GM18867 (cell line): ENCODE measurements at regions not wholly inside any gene's neighbourhood (a gene's known extent, or its start where the extent isn't known, plus 50 kb on each side); places are given as distances from the start of the nearest gene placed in this dataset.
"Not testable (repeated sequence)": the region's sequence is repeated elsewhere in the genome, so short reads cannot be mapped to it uniquely, and the experiment has no call there.

ENCODE experiments used
- ATAC-seq: cut with Tn5 transposase; IDR thresholded peaks from one replicate; pipeline ENCODE4 v1.9.1; 2021; ENCODE audit warnings: mild to moderate bottlenecking, moderate library complexity; ENCODE audit not compliant: unreplicated experiment

- no peak for ATAC-seq
Observed at GRCh38 chr14:81584495-81584894, 50.8 kb upstream of the SEL1L start.

DNA sequence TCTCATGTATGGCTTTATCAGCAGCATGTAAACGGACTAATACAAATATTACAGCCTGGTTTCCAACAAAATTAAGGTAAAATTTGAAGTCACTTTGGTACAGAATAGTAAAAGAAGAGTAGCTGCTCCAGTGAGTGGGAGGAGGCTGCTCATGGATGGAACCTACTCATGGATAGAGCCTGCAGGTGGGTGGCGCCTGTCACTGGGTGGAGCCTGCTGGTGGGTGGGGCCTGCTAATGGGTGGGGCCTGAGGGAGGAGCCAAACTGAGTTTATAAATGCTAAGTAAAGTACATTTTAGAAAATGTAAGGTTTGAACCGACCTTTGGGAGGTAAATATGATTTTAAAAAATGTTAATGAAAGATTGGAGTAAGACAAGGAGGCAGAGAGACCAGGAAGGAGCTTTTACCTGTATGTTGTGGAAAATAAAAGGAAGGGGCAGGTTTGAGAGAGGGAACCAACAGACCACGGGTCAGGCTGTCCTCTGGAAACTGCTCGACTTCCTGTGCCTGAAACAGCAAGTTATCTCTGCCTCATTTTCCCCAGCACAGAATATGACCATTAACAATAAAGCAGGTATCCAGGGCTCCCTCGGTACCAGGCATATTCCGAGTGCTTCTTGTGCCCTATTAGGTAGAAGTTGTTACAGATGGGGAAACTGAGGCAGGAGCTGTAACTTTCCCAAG is 55.9 kb upstream of the SEL1L start:
- no peak for ATAC-seq

GRCh38 chr14:81591266-81591665 is 57.6 kb upstream of the SEL1L start:
- no peak for ATAC-seq

- no peak for ATAC-seq
Observed at GRCh38 chr14:81594012-81594411, 60.4 kb upstream of the SEL1L start.

GRCh38 chr14:81605660-81606059 is 72.0 kb upstream of the SEL1L start:
- no peak for ATAC-seq

DNA sequence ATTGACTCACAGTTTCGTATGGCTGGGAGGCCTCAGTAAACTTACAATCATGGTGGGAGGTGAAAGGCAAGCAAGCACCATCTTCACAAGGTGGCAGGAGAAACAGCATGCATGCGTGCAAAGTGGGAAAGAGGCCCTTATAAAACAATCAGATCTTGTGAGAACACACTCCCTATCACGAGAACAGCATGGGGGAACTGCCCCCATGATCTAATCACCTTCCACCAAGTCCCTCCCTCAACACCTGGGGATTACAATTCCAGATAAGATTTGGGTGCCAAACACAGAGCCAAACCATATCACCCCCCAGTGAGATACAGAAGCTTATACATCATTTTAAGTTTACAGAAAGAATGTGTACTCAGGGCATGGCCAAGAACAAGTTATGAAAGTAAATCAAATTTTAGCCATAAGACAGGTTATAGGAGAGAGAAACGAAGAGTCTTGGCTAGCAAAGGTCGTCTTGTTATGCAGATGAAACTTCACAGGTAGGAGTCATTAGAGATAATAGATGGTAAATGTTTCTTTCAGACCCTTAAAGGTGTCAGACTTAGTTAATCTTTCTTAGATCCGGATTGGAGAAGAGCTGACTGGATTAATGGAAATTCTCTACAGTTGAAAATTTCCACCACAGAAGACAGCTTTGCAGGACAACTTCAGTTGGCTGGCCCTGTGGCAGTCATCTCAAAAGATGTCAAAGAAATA is 79.8 kb upstream of the SEL1L start:
- ATAC-seq, result no peak

GRCh38 chr14:81614302-81614701 is 80.6 kb upstream of the SEL1L start:
- not testable (repeated sequence) for ATAC-seq

GRCh38 chr14:81618695-81619094 is 85.0 kb upstream of the SEL1L start:
- no peak for ATAC-seq

- no peak for ATAC-seq
Observed at GRCh38 chr14:81619816-81620215, 86.2 kb upstream of the SEL1L start.

GRCh38 chr14:81623771-81624396 is 90.2 kb upstream of the SEL1L start:
- not testable (repeated sequence) for ATAC-seq

DNA sequence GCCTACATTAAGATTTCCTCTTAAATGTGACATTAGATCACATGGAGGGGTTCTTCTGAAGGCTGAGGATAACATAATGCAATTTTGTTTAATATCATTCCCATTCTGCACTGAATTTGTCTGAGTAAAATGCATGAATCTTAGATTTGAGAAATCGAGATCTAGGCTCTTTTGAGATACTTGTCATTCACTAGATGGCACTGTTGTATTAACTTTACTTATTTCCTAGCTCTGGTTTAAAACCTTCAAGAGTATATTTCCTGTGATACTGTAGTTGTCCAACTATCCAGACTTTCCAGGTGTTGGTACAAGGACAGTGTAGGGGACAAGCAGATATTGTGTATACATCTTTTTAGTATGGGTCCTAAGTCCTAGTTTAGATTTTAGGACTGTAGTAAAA is 91.7 kb upstream of the SEL1L start:
- ATAC-seq, result no peak

DNA sequence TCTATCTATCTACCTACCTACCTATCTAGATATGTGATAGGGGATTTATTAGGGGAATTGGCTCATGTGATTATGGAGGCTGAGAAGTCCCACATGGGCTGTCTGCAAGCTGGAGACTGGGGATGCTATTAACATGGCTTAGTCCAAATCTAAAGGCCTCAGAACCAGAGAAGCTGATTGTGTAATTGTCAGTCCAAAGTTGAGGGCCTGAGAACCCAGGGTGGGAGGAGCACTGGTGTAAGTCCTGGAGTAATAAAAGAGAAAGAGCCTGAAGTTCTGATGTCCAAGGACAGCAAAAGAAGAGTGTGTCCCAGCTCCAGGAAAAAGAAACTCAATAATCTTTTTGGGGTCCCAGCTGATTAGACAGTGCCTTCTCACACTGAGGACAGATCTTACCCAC is 98.5 kb upstream of the SEL1L start:
- ATAC-seq, result no peak

DNA sequence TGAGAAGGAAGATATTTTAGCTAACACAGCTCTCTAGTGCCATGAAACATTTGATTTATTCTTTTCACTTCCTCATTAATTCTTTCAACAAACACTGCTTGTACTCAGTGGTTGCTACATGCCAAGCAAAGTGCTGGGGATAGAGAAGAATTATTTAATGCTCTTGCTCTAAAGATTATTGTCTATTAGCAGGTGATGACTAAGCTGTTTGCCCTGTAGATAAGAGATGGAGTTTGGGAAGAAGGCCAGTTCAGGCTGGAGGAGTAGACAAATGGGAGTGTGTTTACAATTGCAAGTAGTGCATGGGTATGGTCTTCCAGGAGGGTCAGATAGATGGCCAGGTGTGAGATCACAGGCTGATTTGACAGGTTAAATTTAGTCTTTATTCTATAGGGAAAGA is 99.8 kb upstream of the SEL1L start:
- ATAC-seq, result no peak

GRCh38 chr14:81637639-81638038 is 104.0 kb upstream of the SEL1L start:
- ATAC-seq, result no peak

- no peak for ATAC-seq
Observed at GRCh38 chr14:81638656-81639280, 105.1 kb upstream of the SEL1L start.

GRCh38 chr14:81653626-81654025 is 120.0 kb upstream of the SEL1L start:
- no peak for ATAC-seq

DNA sequence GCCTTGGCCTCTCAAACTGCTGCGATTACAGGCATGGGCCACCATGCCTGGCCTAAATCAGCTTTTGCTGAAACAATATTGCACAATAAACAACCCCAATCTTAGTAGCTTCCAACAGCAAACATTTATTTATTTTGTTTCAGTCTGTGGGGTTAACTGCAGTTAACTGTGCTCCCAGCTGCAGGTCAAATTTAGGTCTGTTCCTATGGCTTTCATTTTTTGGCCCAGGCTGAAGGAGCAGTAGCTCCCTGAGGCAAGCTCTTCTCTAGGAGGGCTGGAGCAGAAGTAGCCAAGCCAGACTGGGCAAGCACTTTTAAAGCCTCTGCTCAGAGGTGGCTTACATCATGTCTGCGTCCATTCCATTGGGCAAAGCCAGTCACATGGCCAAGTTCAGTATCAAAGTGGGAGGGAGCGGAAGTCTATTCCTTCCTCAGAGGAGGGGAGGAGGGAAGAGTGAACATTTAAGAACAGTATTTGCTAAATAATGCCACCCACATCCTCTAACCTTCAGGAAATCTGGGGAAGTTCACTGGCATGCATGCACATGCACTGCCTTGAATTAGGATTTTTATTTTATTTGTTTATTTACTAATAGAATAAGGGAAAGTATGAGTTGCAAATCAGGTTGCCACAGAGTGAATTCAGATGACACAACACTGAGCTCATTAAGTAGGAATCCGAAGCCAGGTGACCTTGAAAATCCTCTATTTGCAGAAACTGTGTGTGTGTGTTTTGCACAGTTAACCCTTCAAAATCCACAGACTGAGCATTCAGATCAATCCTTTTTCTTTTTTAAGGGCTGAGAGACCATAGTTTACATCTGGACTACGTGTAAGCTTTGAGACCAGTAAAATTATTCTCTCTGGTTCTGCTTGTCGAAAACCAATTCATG is 122.0 kb upstream of the SEL1L start:
- no peak for ATAC-seq

- no peak for ATAC-seq
Observed at GRCh38 chr14:81656811-81657210, 123.2 kb upstream of the SEL1L start.

DNA sequence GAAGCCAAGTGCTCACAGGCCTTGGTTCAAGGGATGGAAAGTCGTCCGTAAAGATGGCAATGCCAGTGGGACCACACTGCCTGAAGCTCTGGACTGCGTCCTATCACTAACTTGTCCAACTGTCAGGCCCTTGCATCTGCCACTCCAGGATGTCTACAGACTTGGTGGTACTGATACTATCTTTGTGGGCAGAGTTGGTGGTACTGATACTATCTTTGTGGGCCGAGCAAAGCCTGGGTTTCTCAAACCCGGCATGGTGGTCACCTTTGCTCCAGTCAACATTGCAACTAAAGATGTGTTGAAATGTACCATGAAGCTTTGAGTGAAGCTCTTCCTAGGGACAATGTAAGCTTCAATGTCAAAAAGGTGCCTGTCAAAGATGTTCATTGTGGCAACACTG is 128.4 kb upstream of the SEL1L start:
- ATAC-seq, result no peak

DNA sequence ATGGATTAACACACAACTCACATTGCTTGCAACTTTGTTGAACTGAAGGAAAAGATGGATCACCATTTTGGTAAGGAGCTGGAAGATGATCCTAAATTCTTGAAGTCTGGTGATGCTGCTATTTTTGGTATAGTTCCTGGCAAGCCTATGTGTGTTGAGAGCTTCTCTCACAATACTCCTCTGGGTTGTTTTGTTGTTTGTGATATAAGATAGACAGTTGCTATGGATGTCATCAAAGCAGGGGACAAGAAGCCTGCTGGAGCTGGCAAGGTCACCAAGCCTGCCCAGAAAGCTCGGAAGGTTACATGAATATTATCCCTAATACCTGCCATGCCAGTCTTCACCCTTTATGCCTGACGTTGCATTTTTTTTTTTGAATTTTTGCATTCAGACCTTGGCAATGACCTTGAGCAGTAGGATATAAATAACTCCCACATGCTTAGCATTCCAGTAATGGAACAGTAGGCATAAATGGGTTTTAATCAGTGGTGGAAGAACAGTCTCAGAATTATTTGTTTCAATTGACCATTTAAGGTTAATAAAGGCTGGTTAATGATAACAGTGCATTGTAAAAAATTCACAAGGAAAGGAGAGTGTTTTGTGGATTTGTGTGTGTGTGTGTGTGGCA is 129.0 kb upstream of the SEL1L start:
- ATAC-seq, result no peak
